Activated CD4-positive, CD25-positive, alpha-beta regulatory T cell (primary cell): ENCODE measurements at regions not wholly inside any gene's neighbourhood (a gene's known extent, or its start where the extent isn't known, plus 50 kb on each side); places are given as distances from the start of the nearest gene placed in this dataset.

ENCODE experiments used
- DNase-seq, 4 experiments: peaks; one replicate each; lab custom pipeline; 2025; lab: John Stamatoyannopoulos, UW

GRCh38 chr13:107475753-107476453 lies 739.4 kb downstream of the LIG4 start:
- DNase-seq = no peak

GRCh38 chr13:107473253-107473652 lies 742.1 kb downstream of the LIG4 start:
- no peak for DNase-seq

- DNase-seq = no peak
Measured at GRCh38 chr13:107466326-107467099, 748.8 kb downstream of the LIG4 start.

DNA sequence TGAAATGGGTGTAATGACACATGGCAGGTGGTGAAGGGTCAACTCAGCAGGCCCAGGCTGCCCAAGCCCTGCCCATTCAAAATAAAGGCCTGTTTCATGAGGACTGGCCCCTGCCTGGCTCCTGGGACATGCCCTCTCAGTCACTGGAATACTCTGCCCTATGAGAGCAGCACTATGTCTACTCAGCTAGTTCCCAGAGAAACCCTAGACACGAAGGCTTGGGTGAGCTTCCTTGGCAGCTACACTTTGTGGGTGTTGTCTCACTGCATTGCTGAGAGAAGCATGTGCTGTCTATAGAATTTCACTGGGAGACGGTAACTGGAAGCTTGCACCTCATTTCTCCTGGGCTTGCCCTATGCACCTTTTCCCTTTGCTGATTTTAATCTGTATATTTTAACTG lies 752.8 kb downstream of the LIG4 start:
- no peak for DNase-seq

GRCh38 chr13:107461751-107462150 lies 753.6 kb downstream of the LIG4 start:
- DNase-seq = no peak

GRCh38 chr13:107459430-107459829 lies 755.9 kb downstream of the LIG4 start:
- DNase-seq = no peak

GRCh38 chr13:107458269-107458668 lies 757.1 kb downstream of the LIG4 start:
- DNase-seq = no peak

DNA sequence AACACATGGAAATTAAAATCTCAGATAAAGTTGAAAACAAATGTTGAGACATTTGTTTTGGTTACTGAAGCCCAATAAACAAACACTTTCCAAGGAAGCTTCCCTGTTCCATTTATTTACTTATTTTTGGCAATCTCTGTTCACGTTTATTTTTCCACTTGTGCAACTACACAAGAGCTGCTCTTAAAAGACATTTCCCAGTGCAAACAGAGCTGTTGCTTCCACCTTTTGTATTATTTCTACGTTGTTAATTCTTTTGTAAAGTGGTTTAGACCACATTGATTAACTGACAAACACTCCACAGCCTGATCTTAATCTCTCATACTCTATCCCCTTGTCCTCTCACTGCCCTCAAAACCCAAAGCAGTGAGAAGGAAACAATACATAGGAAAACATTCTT lies 757.6 kb downstream of the LIG4 start:
- DNase-seq = no peak

GRCh38 chr13:107456431-107456830 lies 758.9 kb downstream of the LIG4 start:
- no peak for DNase-seq

DNA sequence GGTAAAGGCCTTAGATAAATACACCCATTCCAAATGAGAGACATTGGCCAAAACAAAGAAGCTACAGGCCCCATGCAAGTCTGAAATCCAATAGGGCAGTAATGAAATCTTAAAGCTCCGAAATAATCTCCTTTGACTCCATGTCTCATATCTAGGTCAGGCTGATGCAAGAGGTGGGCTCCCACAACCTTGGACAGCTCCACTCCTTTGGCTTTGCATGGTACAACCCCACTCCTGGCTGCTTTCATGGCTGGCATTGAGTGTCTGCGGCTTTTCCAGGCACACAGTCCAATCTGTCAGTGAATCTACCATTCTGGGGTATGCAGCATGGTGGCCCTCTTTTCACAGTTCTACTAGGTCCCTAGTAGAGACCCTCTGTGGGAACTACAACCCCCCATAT lies 762.5 kb downstream of the LIG4 start:
- no peak for DNase-seq

DNA sequence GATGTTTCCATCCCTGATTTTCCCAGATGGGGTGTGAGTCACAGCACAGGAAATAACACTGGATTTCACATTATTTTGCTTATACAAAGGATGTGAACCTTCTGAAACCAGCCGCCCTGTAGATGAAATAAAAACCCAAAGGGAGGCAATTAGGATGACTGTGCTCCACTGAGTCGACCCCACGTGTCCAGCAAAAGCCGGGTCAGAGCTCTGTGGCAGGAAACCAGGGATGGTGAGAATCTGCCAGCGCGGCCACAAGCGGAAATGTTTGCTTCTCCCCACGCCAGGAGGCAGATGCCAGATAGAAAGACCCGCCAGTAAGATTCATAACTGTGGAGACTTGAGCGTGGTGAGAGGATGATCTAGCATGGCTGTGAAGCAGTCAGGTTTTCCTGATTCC lies 764.4 kb downstream of the LIG4 start:
- no peak for DNase-seq

DNA sequence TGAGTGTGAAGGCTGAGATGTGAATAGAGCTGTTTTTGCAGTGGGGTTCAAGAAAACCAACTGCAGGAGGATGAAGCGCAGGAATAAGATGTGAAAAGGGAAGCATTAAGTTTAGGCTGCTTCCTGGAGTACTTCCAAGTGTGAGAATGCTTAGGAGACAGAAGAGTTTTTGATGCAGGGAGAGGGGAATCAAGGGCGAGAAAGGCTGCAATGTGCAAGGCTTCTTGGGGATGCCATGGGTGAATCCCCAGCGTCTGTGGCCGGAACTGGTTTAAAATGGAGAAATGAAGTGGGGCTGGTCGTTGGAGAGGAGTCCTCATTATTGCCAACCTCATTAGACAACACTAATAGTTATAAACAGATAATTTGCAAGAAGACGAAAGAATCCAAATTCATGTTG lies 764.9 kb downstream of the LIG4 start:
- DNase-seq = no peak

GRCh38 chr13:107447591-107447990 lies 767.7 kb downstream of the LIG4 start:
- no peak for DNase-seq

- DNase-seq = no peak
Measured at GRCh38 chr13:107441279-107441678, 774.1 kb downstream of the LIG4 start.

- no peak for DNase-seq
Measured at GRCh38 chr13:107438251-107438650, 777.1 kb downstream of the LIG4 start.

DNA sequence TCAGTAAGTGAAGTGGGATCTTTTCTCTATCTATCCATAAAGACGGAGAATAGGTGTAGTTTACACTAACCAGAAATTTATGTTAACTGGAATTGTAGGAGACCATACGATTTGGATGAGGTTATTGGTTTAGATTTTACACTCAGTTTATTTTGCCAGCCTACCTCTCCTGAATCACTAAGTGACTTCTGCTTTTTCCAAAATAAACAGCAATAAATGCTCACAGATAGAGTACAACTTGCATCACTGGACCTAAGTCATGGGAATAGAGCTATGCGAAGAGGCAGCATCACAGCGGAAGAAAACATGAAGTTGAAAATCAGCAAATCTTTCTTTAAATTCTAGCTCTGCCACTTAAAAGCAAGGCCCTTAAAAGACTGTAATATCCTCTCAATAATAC lies 781.0 kb downstream of the LIG4 start:
- DNase-seq = no peak

GRCh38 chr13:107427536-107427935 lies 787.8 kb downstream of the LIG4 start:
- DNase-seq = no peak

DNA sequence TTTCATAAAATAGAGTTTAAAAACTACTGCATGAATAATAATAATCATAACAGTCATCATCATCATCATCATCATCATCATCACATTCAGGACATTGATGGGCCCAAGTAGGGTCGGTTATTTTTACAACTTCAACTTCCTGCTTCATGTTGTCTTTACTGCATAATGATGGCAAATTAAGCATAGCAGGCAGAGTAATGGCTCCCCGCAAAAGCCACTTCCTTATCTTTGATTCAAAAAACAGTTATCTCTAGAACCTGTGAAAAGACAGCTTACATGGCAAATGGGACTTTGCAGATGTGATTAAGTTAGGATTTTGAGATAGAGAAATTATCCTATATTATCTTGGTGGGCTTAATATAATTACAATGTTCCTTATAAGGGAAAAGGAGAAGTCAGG lies 792.9 kb downstream of the LIG4 start:
- DNase-seq = no peak

GRCh38 chr13:107421951-107422350 lies 793.4 kb downstream of the LIG4 start:
- no peak for DNase-seq

GRCh38 chr13:107421028-107421427 lies 794.3 kb downstream of the LIG4 start:
- DNase-seq = no peak

- no peak for DNase-seq
Measured at GRCh38 chr13:107413005-107413404, 802.3 kb downstream of the LIG4 start.

GRCh38 chr13:107407074-107407473 lies 808.3 kb downstream of the LIG4 start:
- DNase-seq = no peak

GRCh38 chr13:107395927-107396662 lies 819.2 kb downstream of the LIG4 start:
- DNase-seq = no peak
